Liver (tissue), 7 donors: ENCODE measurements at regions not wholly inside any gene's neighbourhood (a gene's known extent, or its start where the extent isn't known, plus 50 kb on each side); places are given as distances from the start of the nearest gene placed in this dataset.

Experiments used
- DNase-seq: peaks from one replicate; pipeline ENCODE4 v3.0.0-alpha.2; 2017; ENCODE audit warnings: low spot score
- H3K27ac ChIP-seq, 2 donors: one replicate each; pipeline ENCODE4 v1.7.0; 2013; ENCODE audit warnings: inconsistent platforms in 2 of 2, low read length in 2 of 2, control low read depth in 1 of 2, low read depth in 1 of 2, mild to moderate bottlenecking in 1 of 2
- H3K27me3 ChIP-seq, 4 donors: one replicate each; pipeline versions ENCODE4 v1.6.1 to v1.7.0; 2013; ENCODE audit warnings: low read length in 3 of 4, inconsistent platforms in 1 of 4, mild to moderate bottlenecking in 1 of 4, moderate library complexity in 1 of 4; ENCODE audit not compliant: control insufficient read depth in 4 of 4, insufficient read depth in 4 of 4
- H3K36me3 ChIP-seq, 4 donors: one replicate each; pipeline versions ENCODE4 v1.6.1 to v1.7.0; 2013; ENCODE audit warnings: low read length in 3 of 4, mild to moderate bottlenecking in 3 of 4, low read depth in 1 of 4, moderate library complexity in 1 of 4; ENCODE audit not compliant: control insufficient read depth in 4 of 4, insufficient read depth in 3 of 4
- H3K4me1 ChIP-seq, 4 donors: one replicate each; pipeline versions ENCODE4 v1.6.1 to v1.7.0; 2013; ENCODE audit warnings: low read length in 3 of 4, mild to moderate bottlenecking in 3 of 4, moderate library complexity in 1 of 4; ENCODE audit not compliant: control insufficient read depth in 4 of 4, insufficient read depth in 4 of 4
- H3K4me3 ChIP-seq, 3 donors: one replicate each; pipeline versions ENCODE4 v1.6.1 to v1.7.0; 2013; ENCODE audit warnings: low read length in 3 of 3, control low read depth in 1 of 3, low read depth in 1 of 3, mild to moderate bottlenecking in 1 of 3
- H3K9ac ChIP-seq, 2 donors: one replicate each; pipeline ENCODE4 v1.7.0; 2013; ENCODE audit warnings: low read length in 2 of 2, mild to moderate bottlenecking in 2 of 2, moderate library complexity in 2 of 2, control low read depth in 1 of 2, low read depth in 1 of 2
- H3K9me3 ChIP-seq, 4 donors: one replicate each; pipeline versions ENCODE4 v1.6.1 to v1.7.0; 2013; ENCODE audit warnings: low read length in 3 of 4; ENCODE audit not compliant: control insufficient read depth in 4 of 4
- EGR1 ChIP-seq, 2 donors: IDR thresholded peaks; 2 replicates each; pipeline ENCODE4 v1.6.1; 2016 to 2018; ENCODE audit warnings: antibody characterized with exemption in 2 of 2, low read depth in 2 of 2
- FOXA1 ChIP-seq: IDR thresholded peaks from 2 replicates; pipeline ENCODE4 v1.6.1; 2016; ENCODE audit warnings: antibody characterized with exemption
- FOXA2 ChIP-seq: IDR thresholded peaks from 2 replicates; pipeline ENCODE4 v1.6.1; 2016; ENCODE audit warnings: antibody characterized with exemption
- GABPA ChIP-seq, 2 donors: IDR thresholded peaks in 1 of 2; conservative IDR thresholded peaks in 1 of 2; 2 replicates each; pipeline ENCODE4 v1.6.1; 2016; ENCODE audit warnings: antibody characterized with exemption in 2 of 2, mild to moderate bottlenecking in 1 of 2, moderate library complexity in 1 of 2
- HNF4A ChIP-seq, 2 donors: conservative IDR thresholded peaks; 2 replicates each; pipeline ENCODE4 v1.6.1; 2016; ENCODE audit warnings: antibody characterized with exemption in 2 of 2, mild to moderate bottlenecking in 2 of 2
- HNF4G ChIP-seq: IDR thresholded peaks from 2 replicates; pipeline ENCODE4 v1.6.1; 2016; ENCODE audit warnings: antibody characterized with exemption
- JUND ChIP-seq, 2 donors: IDR thresholded peaks; 2 replicates each; pipeline ENCODE4 v1.6.1; 2016; ENCODE audit warnings: antibody characterized with exemption in 2 of 2
- NR2F2 ChIP-seq: IDR thresholded peaks from 2 replicates; pipeline ENCODE4 v1.6.1; 2016; ENCODE audit warnings: antibody characterized with exemption
- RAD21 ChIP-seq, 2 donors: IDR thresholded peaks; 2 replicates each; pipeline ENCODE4 v1.6.1; 2016; ENCODE audit warnings: antibody characterized with exemption in 2 of 2, mild to moderate bottlenecking in 2 of 2
- RXRA ChIP-seq, 2 donors: IDR thresholded peaks; 2 replicates each; pipeline ENCODE4 v1.6.1; 2017 to 2018; ENCODE audit warnings: antibody characterized with exemption in 2 of 2, mild to moderate bottlenecking in 1 of 2
- SP1 ChIP-seq: IDR thresholded peaks from 2 replicates; pipeline ENCODE4 v1.6.1; 2018; ENCODE audit warnings: antibody characterized with exemption, mild to moderate bottlenecking
- TAF1 ChIP-seq: conservative IDR thresholded peaks from 2 replicates; pipeline ENCODE4 v1.6.1; 2016; ENCODE audit warnings: antibody characterized with exemption, mild to moderate bottlenecking
- YY1 ChIP-seq: IDR thresholded peaks from 2 replicates; pipeline ENCODE4 v1.6.1; 2016; ENCODE audit warnings: antibody characterized with exemption, mild to moderate bottlenecking
- WGBS: extraction: QIAGEN DNeasy Blood & Tissue Kit; methylation state at CpG from one replicate; pipeline ENCODE4 v1.1.7; 2013; 5-methylcytosine and 5-hydroxymethylcytosine counted together
- TF ChIP-seq, protein P1 (sequence below): IDR thresholded peaks from 2 replicates; pipeline ENCODE4 v1.6.1; 2016; ENCODE audit warnings: antibody characterized with exemption
- TF ChIP-seq, protein P2 (sequence below): IDR thresholded peaks from 2 replicates; pipeline ENCODE4 v1.6.1; 2016; ENCODE audit warnings: antibody characterized with exemption
- donor health status: healthy.
- donor health status: healthy.
- donor health status: healthy.
- donor health status: healthy.

DNA sequence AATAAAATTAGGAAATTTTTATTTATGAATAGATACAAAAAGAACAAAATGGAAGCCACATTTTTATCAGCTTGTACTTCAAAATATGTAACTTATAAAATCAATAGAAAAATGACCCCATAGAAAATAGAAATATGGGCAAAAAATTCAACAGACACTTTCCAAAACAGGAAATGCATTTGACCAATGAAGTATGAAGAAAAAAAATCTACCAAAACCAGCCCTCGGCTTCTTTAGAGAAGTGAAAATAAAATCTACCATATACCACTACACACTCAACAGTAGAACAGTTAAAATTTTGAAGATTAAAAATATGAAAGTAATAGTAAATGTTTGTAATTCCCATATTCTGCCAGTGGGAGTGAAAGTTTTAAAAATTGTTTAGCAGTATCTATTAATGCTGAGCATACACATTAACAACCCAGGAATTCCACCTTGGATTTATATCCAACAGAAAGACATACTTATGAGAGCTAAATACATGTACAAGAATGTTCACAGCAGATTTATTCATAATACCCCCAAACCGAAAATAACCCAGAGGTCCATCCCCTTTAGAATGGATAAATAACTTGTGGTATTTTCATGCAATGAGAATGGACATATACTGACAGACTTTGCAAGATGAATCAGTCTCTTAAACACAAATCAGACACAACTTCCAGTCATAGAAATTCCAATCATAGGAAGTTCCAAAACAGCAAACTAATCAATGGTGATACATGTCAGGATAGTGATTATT is 318.0 kb downstream of the FIGN start:
- WGBS: 75% methylated on average over 2 of the region's 2 CpGs
- TF ChIP-seq, protein P1, sequence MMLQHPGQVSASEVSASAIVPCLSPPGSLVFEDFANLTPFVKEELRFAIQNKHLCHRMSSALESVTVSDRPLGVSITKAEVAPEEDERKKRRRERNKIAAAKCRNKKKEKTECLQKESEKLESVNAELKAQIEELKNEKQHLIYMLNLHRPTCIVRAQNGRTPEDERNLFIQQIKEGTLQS: no peak
- no peak for TF ChIP-seq GABPA (IDR thresholded peaks at IDR 0.05 in 1 of 2, conservative IDR thresholded peaks at IDR 0.05 in 1 of 2)
- no peak for TF ChIP-seq FOXA2
- Histone ChIP-seq H3K4me3 (no peak overlapping the region), H3K9ac (no peak overlapping the region), H3K27ac (no peak overlapping the region), H3K4me1 (no peaks in the 10 kb centered on the region), H3K9me3 (no peaks in the 10 kb centered on the region), H3K36me3 (no peaks in the 10 kb centered on the region), H3K27me3 (no peaks in the 10 kb centered on the region)
- DNase-seq: no peak

DNA sequence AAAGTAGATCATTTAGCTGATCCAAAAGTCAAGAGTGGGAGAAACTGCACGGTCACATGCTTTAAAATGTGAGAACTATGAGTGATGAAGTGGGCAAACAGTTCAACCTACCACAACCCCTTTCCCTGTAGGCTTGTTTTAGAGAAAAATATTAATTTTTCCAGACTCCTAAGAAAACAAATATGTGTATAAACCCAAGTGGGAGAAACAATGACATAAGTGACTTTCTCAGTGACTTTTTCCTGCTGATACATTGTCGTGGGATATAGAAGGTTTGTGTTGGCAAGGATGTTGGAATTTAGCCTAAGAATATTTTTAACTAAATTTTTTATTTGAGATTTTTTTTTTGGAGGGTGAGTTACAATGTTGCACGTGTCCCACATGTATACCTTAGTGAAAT is 321.7 kb downstream of the FIGN start:
- Histone ChIP-seq H3K9me3 (no peaks in the 10 kb centered on the region), H3K27ac (no peak overlapping the region), H3K9ac (no peak overlapping the region), H3K4me3 (no peak overlapping the region), H3K36me3 (no peaks in the 10 kb centered on the region), H3K27me3 (no peaks in the 10 kb centered on the region), H3K4me1 (no peaks in the 10 kb centered on the region)
- TF ChIP-seq EGR1 (IDR thresholded peaks at IDR 0.05; ENCODE audit: low read depth in 2 of 2): no peak
- DNase-seq: no peak
- 84% methylated on average over 3 of the region's 3 CpGs for WGBS

DNA sequence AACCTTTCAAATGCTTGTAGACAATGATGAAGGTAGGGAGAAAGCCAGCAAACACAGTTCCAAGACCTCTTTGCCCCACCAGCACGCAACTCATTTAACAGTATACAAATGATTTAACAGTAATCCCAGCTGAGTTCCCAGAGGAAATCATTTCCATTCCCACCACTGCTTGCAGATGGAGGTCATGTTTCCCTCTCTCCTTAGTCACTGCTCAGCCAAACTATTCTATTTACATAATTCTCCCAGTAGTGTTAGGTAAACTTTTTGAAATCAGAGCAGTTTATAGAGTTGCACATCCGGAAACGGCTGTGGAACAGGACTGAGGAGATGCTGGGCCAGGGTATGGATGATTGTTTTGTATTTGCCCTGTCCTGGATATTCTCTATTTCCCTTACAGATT is 328.5 kb downstream of the FIGN start:
- H3K9me3 ChIP-seq: no peaks in the 10 kb centered on the region
- H3K36me3 ChIP-seq: no peaks in the 10 kb centered on the region
- H3K9ac ChIP-seq: no peak overlapping the region
- H3K4me1 ChIP-seq: no peaks in the 10 kb centered on the region
- 43% methylated on average over 3 of the region's 3 CpGs for WGBS
- TF ChIP-seq TAF1 (no peak), HNF4G (no peak), FOXA2 (no peak), SP1 (no peak), RAD21 (IDR thresholded peaks at IDR 0.05) (no peak), JUND (IDR thresholded peaks at IDR 0.05) (no peak), RXRA (IDR thresholded peaks at IDR 0.05) (no peak), NR2F2 (no peak)
- TF ChIP-seq, protein P2, sequence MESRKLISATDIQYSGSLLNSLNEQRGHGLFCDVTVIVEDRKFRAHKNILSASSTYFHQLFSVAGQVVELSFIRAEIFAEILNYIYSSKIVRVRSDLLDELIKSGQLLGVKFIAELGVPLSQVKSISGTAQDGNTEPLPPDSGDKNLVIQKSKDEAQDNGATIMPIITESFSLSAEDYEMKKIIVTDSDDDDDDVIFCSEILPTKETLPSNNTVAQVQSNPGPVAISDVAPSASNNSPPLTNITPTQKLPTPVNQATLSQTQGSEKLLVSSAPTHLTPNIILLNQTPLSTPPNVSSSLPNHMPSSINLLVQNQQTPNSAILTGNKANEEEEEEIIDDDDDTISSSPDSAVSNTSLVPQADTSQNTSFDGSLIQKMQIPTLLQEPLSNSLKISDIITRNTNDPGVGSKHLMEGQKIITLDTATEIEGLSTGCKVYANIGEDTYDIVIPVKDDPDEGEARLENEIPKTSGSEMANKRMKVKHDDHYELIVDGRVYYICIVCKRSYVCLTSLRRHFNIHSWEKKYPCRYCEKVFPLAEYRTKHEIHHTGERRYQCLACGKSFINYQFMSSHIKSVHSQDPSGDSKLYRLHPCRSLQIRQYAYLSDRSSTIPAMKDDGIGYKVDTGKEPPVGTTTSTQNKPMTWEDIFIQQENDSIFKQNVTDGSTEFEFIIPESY: no peak
- no peak overlapping the region for H3K4me3 ChIP-seq
- H3K27me3 ChIP-seq: no peaks in the 10 kb centered on the region
- no peak overlapping the region for H3K27ac ChIP-seq
- no peak for DNase-seq

DNA sequence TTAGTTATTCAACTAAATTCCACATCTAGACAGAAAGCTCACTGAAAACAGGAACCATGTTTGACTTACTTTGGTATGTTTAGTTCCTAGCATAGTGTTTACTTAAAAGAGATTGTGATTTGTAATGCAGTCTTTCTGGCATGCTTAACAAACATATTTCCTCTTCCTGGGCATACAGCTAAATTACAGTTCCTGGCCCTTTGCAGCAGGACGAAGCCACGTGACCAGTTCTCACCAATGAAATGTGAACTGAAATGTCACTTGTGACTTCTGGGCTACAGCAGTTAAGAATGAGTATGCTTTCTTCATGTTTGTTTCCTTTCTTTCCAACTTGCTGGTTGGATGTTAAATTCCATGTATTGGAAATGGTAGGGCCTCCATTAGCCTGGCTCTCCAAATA is 330.5 kb downstream of the FIGN start:
- no peak overlapping the region for H3K27ac ChIP-seq
- no peaks in the 10 kb centered on the region for H3K36me3 ChIP-seq
- H3K9ac ChIP-seq: no peak overlapping the region
- 92% methylated on average over 2 of the region's 2 CpGs for WGBS
- no peaks in the 10 kb centered on the region for H3K4me1 ChIP-seq
- DNase-seq: no peak
- no peaks in the 10 kb centered on the region for H3K9me3 ChIP-seq
- no peak overlapping the region for H3K4me3 ChIP-seq
- H3K27me3 ChIP-seq: no peaks in the 10 kb centered on the region
- TF ChIP-seq HNF4A (conservative IDR thresholded peaks at IDR 0.05) (no peak), HNF4G (no peak), SP1 (no peak), FOXA1 (no peak), YY1 (no peak), GABPA (IDR thresholded peaks at IDR 0.05 in 1 of 2, conservative IDR thresholded peaks at IDR 0.05 in 1 of 2) (no peak), TAF1 (no peak), EGR1 (IDR thresholded peaks at IDR 0.05; ENCODE audit: low read depth in 2 of 2) (no peak), RXRA (IDR thresholded peaks at IDR 0.05) (no peak)
- TF ChIP-seq, protein P2: no peak
- TF ChIP-seq, protein P1: no peak
